ENCODE measurements at regions not wholly inside any gene's neighbourhood (a gene's known extent, or its start where the extent isn't known, plus 50 kb on each side); places are given as distances from the start of the nearest gene placed in this dataset.

GRCh38 chr11:115710980-115711379 is 206.8 kb upstream of the CADM1 start:
- TF ChIP-seq POLR2AphosphoS5 (IDR thresholded peaks at IDR 0.05; ENCODE audit: low read depth) (no peak), EZH2 (IDR thresholded peaks at IDR 0.05; ENCODE audit: low read depth, unreplicated experiment) (no peak), CTCF (conservative IDR thresholded peaks at IDR 0.05; ENCODE audit: low read depth in 2 of 2) (no peak), CREB1 (CRISPR knock-in tag; IDR thresholded peaks at IDR 0.05; ENCODE audit: low read depth) (no peak), REST (IDR thresholded peaks at IDR 0.05; ENCODE audit: unreplicated experiment) (no peak), JUNB (IDR thresholded peaks at IDR 0.05; ENCODE audit: unreplicated experiment) (no peak), NANOG (IDR thresholded peaks at IDR 0.05; ENCODE audit: borderline replicate concordance) (no peak)
